Choroid plexus epithelial cell (primary cell): ENCODE measurements at regions not wholly inside any gene's neighbourhood (a gene's known extent, or its start where the extent isn't known, plus 50 kb on each side); places are given as distances from the start of the nearest gene placed in this dataset.
"Not testable (repeated sequence)": the region's sequence is repeated elsewhere in the genome, so short reads cannot be mapped to it uniquely, and the experiment has no call there.

Experiments used
- DNase-seq: peaks from one replicate; pipeline ENCODE4 v3.0.0-alpha.2; 2010; ENCODE audit warnings: low read depth
- H3K4me3 ChIP-seq: 2 replicates; pipeline ENCODE4 v1.5.1; 2011; ENCODE audit warnings: low read depth, mild to moderate bottlenecking, control low read depth, low read length, moderate library complexity
- TF ChIP-seq, protein P1 (sequence below): conservative IDR thresholded peaks from 2 replicates; pipeline ENCODE4 v1.5.1; 2011; ENCODE audit warnings: low read depth, mild to moderate bottlenecking, control low read depth, inconsistent platforms, low read length, moderate library complexity

DNA sequence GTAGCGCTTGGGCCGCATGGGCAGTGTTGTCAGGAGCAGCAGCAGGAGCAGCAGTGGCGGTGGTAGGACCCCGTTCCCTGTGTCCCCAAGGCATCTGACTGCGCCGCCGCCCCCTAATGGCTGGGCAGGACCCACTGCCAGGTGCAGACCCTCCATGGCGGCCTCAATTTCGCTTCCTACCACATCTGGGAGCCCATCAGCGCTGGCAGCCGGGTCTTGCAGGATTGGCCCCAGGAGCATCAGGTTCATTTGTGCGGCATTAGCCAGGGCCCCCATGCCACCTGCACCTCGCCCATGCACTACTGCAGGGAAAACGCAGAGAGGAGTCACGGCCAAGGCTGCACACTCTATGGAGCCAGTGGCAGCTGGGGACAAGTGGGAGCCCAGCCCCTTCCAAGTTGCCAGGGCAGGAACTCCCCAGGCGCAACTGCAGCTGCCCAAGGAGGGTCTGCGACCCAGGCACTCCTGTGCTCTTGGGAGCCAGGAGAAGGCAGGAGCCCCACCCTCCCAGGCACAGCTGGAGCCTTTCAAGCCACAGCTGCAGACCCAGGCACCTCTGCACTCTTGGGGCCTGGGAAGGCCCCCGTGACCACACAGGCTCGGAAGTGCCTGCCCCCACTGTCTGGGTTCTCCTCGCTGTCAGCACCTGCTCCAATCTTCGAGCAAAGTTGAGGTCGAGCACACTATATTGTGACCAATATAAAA lies 594.2 kb downstream of the KCNJ18 start:
- TF ChIP-seq, protein P1, sequence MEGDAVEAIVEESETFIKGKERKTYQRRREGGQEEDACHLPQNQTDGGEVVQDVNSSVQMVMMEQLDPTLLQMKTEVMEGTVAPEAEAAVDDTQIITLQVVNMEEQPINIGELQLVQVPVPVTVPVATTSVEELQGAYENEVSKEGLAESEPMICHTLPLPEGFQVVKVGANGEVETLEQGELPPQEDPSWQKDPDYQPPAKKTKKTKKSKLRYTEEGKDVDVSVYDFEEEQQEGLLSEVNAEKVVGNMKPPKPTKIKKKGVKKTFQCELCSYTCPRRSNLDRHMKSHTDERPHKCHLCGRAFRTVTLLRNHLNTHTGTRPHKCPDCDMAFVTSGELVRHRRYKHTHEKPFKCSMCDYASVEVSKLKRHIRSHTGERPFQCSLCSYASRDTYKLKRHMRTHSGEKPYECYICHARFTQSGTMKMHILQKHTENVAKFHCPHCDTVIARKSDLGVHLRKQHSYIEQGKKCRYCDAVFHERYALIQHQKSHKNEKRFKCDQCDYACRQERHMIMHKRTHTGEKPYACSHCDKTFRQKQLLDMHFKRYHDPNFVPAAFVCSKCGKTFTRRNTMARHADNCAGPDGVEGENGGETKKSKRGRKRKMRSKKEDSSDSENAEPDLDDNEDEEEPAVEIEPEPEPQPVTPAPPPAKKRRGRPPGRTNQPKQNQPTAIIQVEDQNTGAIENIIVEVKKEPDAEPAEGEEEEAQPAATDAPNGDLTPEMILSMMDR, result no peak
- DNase-seq, result no peak
- H3K4me3 ChIP-seq, result no peak overlapping the region

DNA sequence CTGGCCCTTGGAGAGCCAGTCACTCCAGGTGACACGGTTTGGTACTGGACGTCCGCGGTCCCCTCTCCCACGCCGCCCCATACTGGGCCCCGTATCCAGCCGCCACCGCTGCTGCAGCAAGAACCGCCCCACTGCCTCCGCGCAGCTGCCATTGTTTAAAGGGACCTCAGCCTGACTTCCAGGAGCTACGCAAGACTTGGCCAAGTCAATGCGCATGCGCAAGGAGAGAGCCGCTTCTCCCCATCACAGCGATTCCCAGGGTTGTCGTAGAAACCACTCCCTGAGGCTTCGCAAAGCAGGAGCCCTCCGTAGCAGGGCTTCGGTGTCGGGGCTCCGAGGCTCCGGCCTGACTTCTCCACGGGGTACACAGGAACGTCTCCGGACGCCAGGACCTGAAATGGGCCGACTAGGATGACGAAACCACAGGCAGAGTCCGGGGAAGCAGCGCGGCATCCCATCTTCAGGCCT lies 606.2 kb downstream of the KCNJ18 start:
- DNase-seq, result not testable (repeated sequence)
- peak overlapping the region; percentile 23 for H3K4me3 ChIP-seq

DNA sequence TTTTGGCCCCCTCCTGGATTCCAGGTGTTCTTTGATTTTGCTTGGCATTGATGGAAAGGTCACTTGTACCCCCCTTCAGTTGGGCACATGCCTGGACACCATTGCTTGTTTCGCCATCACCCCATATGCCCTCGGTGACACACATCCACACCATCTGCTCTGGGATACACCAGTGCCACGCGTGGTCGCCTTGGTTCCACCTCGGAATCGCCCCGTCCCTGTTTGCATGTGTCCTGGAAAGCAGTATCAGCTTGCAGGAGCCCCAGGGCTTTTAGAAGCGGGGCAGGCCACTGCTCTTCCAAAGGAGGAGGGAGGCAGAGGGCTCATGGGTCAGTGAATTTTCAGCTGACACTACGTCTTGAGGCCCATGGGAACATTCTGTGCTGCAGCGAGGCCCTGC lies 607.9 kb downstream of the KCNJ18 start:
- DNase-seq, result no peak
- TF ChIP-seq, protein P1, result no peak
- no peak overlapping the region for H3K4me3 ChIP-seq

DNA sequence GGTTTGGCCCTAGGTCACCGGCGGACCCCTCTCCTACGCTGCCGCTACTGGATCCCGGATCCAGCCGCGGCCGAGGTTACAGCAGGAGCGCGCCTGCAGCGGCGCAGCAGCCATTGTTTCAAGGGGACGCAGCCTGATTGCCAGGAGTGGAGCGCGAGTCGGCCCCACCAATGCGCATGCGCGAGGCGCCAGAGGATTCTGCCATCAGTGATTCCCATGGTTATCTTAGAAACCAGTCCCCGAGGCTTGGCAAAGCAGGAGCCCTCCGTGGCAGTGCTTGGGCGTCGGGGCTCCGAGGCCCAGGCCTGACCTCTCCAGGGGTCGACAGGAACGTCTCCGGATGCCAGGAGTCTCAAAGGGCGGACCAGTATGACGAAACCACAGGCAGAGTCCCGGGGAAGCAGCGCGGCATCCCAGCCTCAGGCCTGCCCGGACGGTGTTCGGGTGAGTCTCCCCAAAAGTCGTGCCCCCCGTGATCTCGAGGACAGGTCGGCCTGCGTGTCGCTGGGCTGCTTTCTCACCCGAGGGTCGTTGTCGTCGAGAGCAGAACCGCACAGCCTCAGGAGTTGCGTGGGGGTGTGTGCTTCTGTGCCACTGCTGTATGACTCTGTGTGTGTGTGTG lies 608.5 kb downstream of the KCNJ18 start:
- DNase-seq, result no peak
- H3K4me3 ChIP-seq, result no peak overlapping the region
- TF ChIP-seq, protein P1, result no peak

DNA sequence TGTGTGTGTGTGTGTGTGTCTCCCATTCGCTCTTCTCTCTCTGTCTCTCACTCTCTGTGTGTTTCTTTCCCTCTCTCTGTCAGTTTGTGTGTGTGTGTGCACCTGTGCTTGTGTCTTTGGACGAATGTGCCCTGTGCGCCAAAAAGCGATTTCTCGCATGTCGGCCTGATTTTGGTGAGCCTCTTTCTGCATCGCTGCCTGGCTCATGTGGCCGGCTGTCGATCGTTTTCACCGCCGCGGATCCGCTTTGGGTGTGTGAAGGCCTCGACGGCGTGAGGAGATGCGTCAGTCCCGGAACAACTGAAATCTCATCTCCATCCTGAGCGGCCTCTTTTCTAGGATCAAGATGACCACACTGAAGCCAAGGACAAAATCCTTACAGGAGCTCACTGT lies 609.0 kb downstream of the KCNJ18 start:
- TF ChIP-seq, protein P1, result no peak
- no peak overlapping the region for H3K4me3 ChIP-seq
- no peak for DNase-seq

DNA sequence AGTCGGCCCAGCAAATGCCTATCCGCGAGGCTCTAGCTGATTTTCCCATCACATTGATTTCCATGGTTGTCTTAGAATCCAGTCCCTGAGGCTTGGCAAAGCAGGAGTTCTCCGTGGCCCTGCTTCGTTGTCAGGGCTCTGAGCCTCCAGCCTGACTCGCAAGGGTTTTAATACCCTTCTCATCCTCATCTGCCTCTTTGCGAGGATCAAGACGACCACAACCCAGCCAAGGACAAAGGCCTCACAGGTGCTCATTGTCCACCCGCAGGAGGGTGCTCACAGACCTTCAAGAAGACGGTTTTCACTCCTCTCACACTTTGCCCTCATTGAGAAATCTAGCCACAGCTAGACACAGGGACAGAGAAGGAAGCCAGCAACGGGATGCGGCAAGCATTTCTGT lies 610.8 kb downstream of the KCNJ18 start:
- TF ChIP-seq, protein P1, result no peak
- DNase-seq, result no peak
- no peak overlapping the region for H3K4me3 ChIP-seq

DNA sequence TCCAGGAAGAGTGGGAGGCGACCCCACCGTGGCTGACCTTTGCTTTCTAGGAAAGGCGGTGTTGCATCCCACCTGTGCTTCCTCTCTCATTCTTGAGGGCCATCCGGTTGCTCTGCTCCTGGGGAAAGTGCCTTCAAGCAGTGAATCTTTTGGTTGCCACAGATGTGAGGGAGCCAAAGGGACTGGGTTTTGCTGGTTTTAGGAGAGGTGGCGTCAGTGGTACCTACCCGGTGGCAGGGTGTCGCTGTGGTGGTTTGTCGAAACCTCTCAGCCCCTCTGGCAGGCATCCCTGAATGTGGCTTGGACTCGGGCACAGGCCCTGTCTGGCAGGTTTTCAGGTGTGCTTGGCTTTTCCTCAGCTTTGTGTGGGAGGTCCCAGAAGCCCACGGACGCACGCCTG lies 611.5 kb downstream of the KCNJ18 start:
- no peak overlapping the region for H3K4me3 ChIP-seq
- TF ChIP-seq, protein P1, result no peak
- no peak for DNase-seq
